ENCODE measurements at regions not wholly inside any gene's neighbourhood (a gene's known extent, or its start where the extent isn't known, plus 50 kb on each side); places are given as distances from the start of the nearest gene placed in this dataset.
A peak's percentile ranks its signal among the peaks of the same experiment; 100 is the strongest.

- no peak overlapping the region for H2BK120ac ChIP-seq (ENCODE audit: low read depth, low read length)
- H3K14ac ChIP-seq (ENCODE audit: low read length in 2 of 2), result no peak overlapping the region
- no peak for DNase-seq
- H3K4me1 ChIP-seq (ENCODE audit: control insufficient read depth, insufficient read depth, low read depth, low read length), result no peaks in the 10 kb centered on the region
- H4K91ac ChIP-seq (ENCODE audit: low read length), result no peak overlapping the region
- WGBS, result 91% methylated on average over 12 of the region's 12 CpGs
- no peaks in the 10 kb centered on the region for H3K36me3 ChIP-seq (ENCODE audit: control insufficient read depth in 1 of 2, insufficient read depth in 2 of 2, low read depth in 1 of 2, low read length in 2 of 2)
- H3K27me3 ChIP-seq (ENCODE audit: control insufficient read depth in 1 of 2, insufficient read depth in 1 of 2, low read length in 2 of 2), result peaks cover 31 to 47% of the 10 kb centered on the region in 2 experiments
- no peak overlapping the region for H3K4me2 ChIP-seq (ENCODE audit: low read length, poor library complexity, severe bottlenecking)
- no peak overlapping the region for H2BK12ac ChIP-seq (ENCODE audit: low read length in 2 of 2)
- H3K4me3 ChIP-seq (ENCODE audit: insufficient read depth in 1 of 2, low read depth in 1 of 2, low read length in 2 of 2), result no peak overlapping the region
- no peak overlapping the region for H3K23ac ChIP-seq (ENCODE audit: low read length in 2 of 2)
- H3K9me3 ChIP-seq (ENCODE audit: control insufficient read depth, low read length), result no peaks in the 10 kb centered on the region
- no peaks in the 10 kb centered on the region for H3K79me1 ChIP-seq (replicated peaks; ENCODE audit: low read length, poor library complexity, severe bottlenecking)
- no peak overlapping the region for H4K8ac ChIP-seq (ENCODE audit: low read length)
- no peak overlapping the region for H2AK5ac ChIP-seq (ENCODE audit: low read length, severe bottlenecking)
- H3K4ac ChIP-seq (ENCODE audit: low read depth in 1 of 2, low read length in 2 of 2), result no peak overlapping the region
- H2BK15ac ChIP-seq (ENCODE audit: low read depth, poor library complexity, severe bottlenecking), result no peak overlapping the region
- no peak overlapping the region for H2AFZ ChIP-seq (ENCODE audit: low read depth, low read length)
- H3K18ac ChIP-seq (ENCODE audit: low read depth in 1 of 2, low read length in 2 of 2), result no peak overlapping the region
- H3K27ac ChIP-seq (ENCODE audit: low read length, poor library complexity, severe bottlenecking), result no peak overlapping the region
- H3K9ac ChIP-seq (ENCODE audit: low read length), result no peak overlapping the region
- no peak overlapping the region for H2BK5ac ChIP-seq (ENCODE audit: low read depth, low read length, poor library complexity, severe bottlenecking)
Measured at GRCh38 chr3:194973366-194974000, 287.8 kb downstream of the FAM43A start.

- no peak for DNase-seq
- no peak overlapping the region for H2BK15ac ChIP-seq (ENCODE audit: low read depth, poor library complexity, severe bottlenecking)
- 89% methylated on average over 8 of the region's 9 CpGs for WGBS
- no peak overlapping the region for H3K4ac ChIP-seq (ENCODE audit: low read depth in 1 of 2, low read length in 2 of 2)
- peaks cover 31 to 45% of the 10 kb centered on the region in 2 experiments for H3K27me3 ChIP-seq (ENCODE audit: control insufficient read depth in 1 of 2, insufficient read depth in 1 of 2, low read length in 2 of 2)
- no peak overlapping the region for H3K27ac ChIP-seq (ENCODE audit: low read length, poor library complexity, severe bottlenecking)
- no peak overlapping the region for H2BK120ac ChIP-seq (ENCODE audit: low read depth, low read length)
- no peak overlapping the region for H3K4me2 ChIP-seq (ENCODE audit: low read length, poor library complexity, severe bottlenecking)
- H3K79me1 ChIP-seq (replicated peaks; ENCODE audit: low read length, poor library complexity, severe bottlenecking), result no peaks in the 10 kb centered on the region
- no peak overlapping the region for H3K9ac ChIP-seq (ENCODE audit: low read length)
- H2BK12ac ChIP-seq (ENCODE audit: low read length in 2 of 2), result no peak overlapping the region
- H4K91ac ChIP-seq (ENCODE audit: low read length), result no peak overlapping the region
- no peak overlapping the region for H2AK5ac ChIP-seq (ENCODE audit: low read length, severe bottlenecking)
- H3K36me3 ChIP-seq (ENCODE audit: control insufficient read depth in 1 of 2, insufficient read depth in 2 of 2, low read depth in 1 of 2, low read length in 2 of 2), result no peaks in the 10 kb centered on the region
- H2BK5ac ChIP-seq (ENCODE audit: low read depth, low read length, poor library complexity, severe bottlenecking), result no peak overlapping the region
- no peak overlapping the region for H3K18ac ChIP-seq (ENCODE audit: low read depth in 1 of 2, low read length in 2 of 2)
- no peak overlapping the region for H3K4me3 ChIP-seq (ENCODE audit: insufficient read depth in 1 of 2, low read depth in 1 of 2, low read length in 2 of 2)
- H4K8ac ChIP-seq (ENCODE audit: low read length), result no peak overlapping the region
- no peak overlapping the region for H2AFZ ChIP-seq (ENCODE audit: low read depth, low read length)
- H3K14ac ChIP-seq (ENCODE audit: low read length in 2 of 2), result no peak overlapping the region
- no peaks in the 10 kb centered on the region for H3K4me1 ChIP-seq (ENCODE audit: control insufficient read depth, insufficient read depth, low read depth, low read length)
- H3K23ac ChIP-seq (ENCODE audit: low read length in 2 of 2), result no peak overlapping the region
- no peaks in the 10 kb centered on the region for H3K9me3 ChIP-seq (ENCODE audit: control insufficient read depth, low read length)
Measured at GRCh38 chr3:194974468-194975135, 288.9 kb downstream of the FAM43A start.

- Histone ChIP-seq H3K23ac (ENCODE audit: low read length in 2 of 2) (no peak overlapping the region), H2BK5ac (ENCODE audit: low read depth, low read length, poor library complexity, severe bottlenecking) (no peak overlapping the region), H3K79me1 (replicated peaks; ENCODE audit: low read length, poor library complexity, severe bottlenecking) (no peaks in the 10 kb centered on the region), H3K9ac (ENCODE audit: low read length) (no peak overlapping the region), H3K27me3 (ENCODE audit: control insufficient read depth in 1 of 2, insufficient read depth in 1 of 2, low read length in 2 of 2) (peaks cover 31 to 50% of the 10 kb centered on the region in 2 experiments), H3K4ac (ENCODE audit: low read depth in 1 of 2, low read length in 2 of 2) (no peak overlapping the region), H3K4me2 (ENCODE audit: low read length, poor library complexity, severe bottlenecking) (no peak overlapping the region), H3K4me1 (ENCODE audit: control insufficient read depth, insufficient read depth, low read depth, low read length) (no peaks in the 10 kb centered on the region), H2BK15ac (ENCODE audit: low read depth, poor library complexity, severe bottlenecking) (no peak overlapping the region), H2BK120ac (ENCODE audit: low read depth, low read length) (no peak overlapping the region), H2BK12ac (ENCODE audit: low read length in 2 of 2) (no peak overlapping the region), H3K14ac (ENCODE audit: low read length in 2 of 2) (no peak overlapping the region), H4K91ac (ENCODE audit: low read length) (no peak overlapping the region), H3K27ac (ENCODE audit: low read length, poor library complexity, severe bottlenecking) (no peak overlapping the region), H2AFZ (ENCODE audit: low read depth, low read length) (no peak overlapping the region), H3K9me3 (ENCODE audit: control insufficient read depth, low read length) (no peaks in the 10 kb centered on the region), H3K36me3 (ENCODE audit: control insufficient read depth in 1 of 2, insufficient read depth in 2 of 2, low read depth in 1 of 2, low read length in 2 of 2) (no peaks in the 10 kb centered on the region), H3K18ac (ENCODE audit: low read depth in 1 of 2, low read length in 2 of 2) (no peak overlapping the region), H3K4me3 (ENCODE audit: insufficient read depth in 1 of 2, low read depth in 1 of 2, low read length in 2 of 2) (no peak overlapping the region), H4K8ac (ENCODE audit: low read length) (no peak overlapping the region), H2AK5ac (ENCODE audit: low read length, severe bottlenecking) (no peak overlapping the region)
- 96% methylated on average over 5 of the region's 5 CpGs for WGBS
- no peak for DNase-seq
Measured at GRCh38 chr3:194976049-194976451, 290.4 kb downstream of the FAM43A start.

GRCh38 chr3:194976874-194977273 lies 291.2 kb downstream of the FAM43A start:
- no peak overlapping the region for H3K4me2 ChIP-seq (ENCODE audit: low read length, poor library complexity, severe bottlenecking)

More at GRCh38 chr3:194976874-194977273, 291.2 kb downstream of the FAM43A start:
- Histone ChIP-seq H2BK120ac (ENCODE audit: low read depth, low read length) (no peak overlapping the region), H3K4me1 (ENCODE audit: control insufficient read depth, insufficient read depth, low read depth, low read length) (no peaks in the 10 kb centered on the region), H4K8ac (ENCODE audit: low read length) (no peak overlapping the region), H2AK5ac (ENCODE audit: low read length, severe bottlenecking) (no peak overlapping the region), H3K36me3 (ENCODE audit: control insufficient read depth in 1 of 2, insufficient read depth in 2 of 2, low read depth in 1 of 2, low read length in 2 of 2) (no peaks in the 10 kb centered on the region), H3K79me1 (replicated peaks; ENCODE audit: low read length, poor library complexity, severe bottlenecking) (no peaks in the 10 kb centered on the region), H2BK15ac (ENCODE audit: low read depth, poor library complexity, severe bottlenecking) (no peak overlapping the region), H4K91ac (ENCODE audit: low read length) (no peak overlapping the region), H3K18ac (ENCODE audit: low read depth in 1 of 2, low read length in 2 of 2) (no peak overlapping the region), H2BK5ac (ENCODE audit: low read depth, low read length, poor library complexity, severe bottlenecking) (no peak overlapping the region), H3K4me3 (ENCODE audit: insufficient read depth in 1 of 2, low read depth in 1 of 2, low read length in 2 of 2) (no peak overlapping the region), H3K9ac (ENCODE audit: low read length) (no peak overlapping the region), H3K14ac (ENCODE audit: low read length in 2 of 2) (no peak overlapping the region), H2AFZ (ENCODE audit: low read depth, low read length) (no peak overlapping the region), H3K4ac (ENCODE audit: low read depth in 1 of 2, low read length in 2 of 2) (no peak overlapping the region), H3K27ac (ENCODE audit: low read length, poor library complexity, severe bottlenecking) (no peak overlapping the region), H3K23ac (ENCODE audit: low read length in 2 of 2) (no peak overlapping the region), H3K27me3 (ENCODE audit: control insufficient read depth in 1 of 2, insufficient read depth in 1 of 2, low read length in 2 of 2) (peaks cover 32 to 42% of the 10 kb centered on the region in 2 experiments), H3K9me3 (ENCODE audit: control insufficient read depth, low read length) (no peaks in the 10 kb centered on the region), H2BK12ac (ENCODE audit: low read length in 2 of 2) (no peak overlapping the region)
- 54% methylated on average over 7 of the region's 7 CpGs for WGBS
- peak; percentile 32 for DNase-seq

Measured in mesenchymal stem cell (in vitro differentiated cells and primary cell).